KOPT-K1 (cell line): ENCODE measurements at regions not wholly inside any gene's neighbourhood (a gene's known extent, or its start where the extent isn't known, plus 50 kb on each side); places are given as distances from the start of the nearest gene placed in this dataset.
"Not testable (repeated sequence)": the region's sequence is repeated elsewhere in the genome, so short reads cannot be mapped to it uniquely, and the experiment has no call there.

Experiments used
- H3K27ac ChIP-seq: fragments of 200-600 bp; sonication (generic); 2 replicates; pipeline ENCODE4 v1.5.1; 2016; ENCODE audit warnings: antibody characterized with exemption, mild to moderate bottlenecking, low read depth, low read length; ENCODE audit not compliant: poor library complexity, severe bottlenecking
- H3K36me3 ChIP-seq: fragments of 200-600 bp; sonication (generic); 2 replicates; pipeline ENCODE4 v1.5.1; 2017; ENCODE audit warnings: antibody characterized with exemption, mild to moderate bottlenecking, low read length, moderate library complexity; ENCODE audit not compliant: insufficient read depth
- H3K9me3 ChIP-seq: fragments of 200-600 bp; sonication (generic); 2 replicates; pipeline ENCODE4 v1.5.1; 2017; ENCODE audit warnings: antibody characterized with exemption, low read length, mild to moderate bottlenecking; ENCODE audit not compliant: insufficient read depth, poor library complexity, severe bottlenecking

DNA sequence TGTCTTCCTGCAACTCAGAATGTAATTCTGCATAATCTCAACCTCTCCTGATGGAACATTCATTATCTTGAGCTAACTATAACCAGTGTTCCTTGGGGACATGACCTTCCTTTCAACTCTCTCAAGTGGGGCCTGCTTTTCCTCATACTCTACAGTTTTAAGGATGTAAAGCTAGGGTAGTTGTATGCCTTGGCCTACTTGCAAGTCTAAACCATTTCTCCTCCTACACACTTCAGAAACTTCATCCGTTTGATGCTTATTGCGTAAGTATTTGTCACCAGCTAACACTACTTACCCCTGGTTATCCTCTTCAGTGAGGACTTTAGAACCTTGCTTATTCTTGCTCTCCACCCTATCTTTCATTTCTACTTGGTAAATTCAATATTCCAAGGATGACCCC, 548.9 kb downstream of the HINT1 start:
- no peaks in the 10 kb centered on the region for H3K9me3 ChIP-seq

GRCh38 chr5:130605234-130605633, 559.8 kb downstream of the HINT1 start:
- Histone ChIP-seq H3K9me3 (no peaks in the 10 kb centered on the region), H3K27ac (no peak overlapping the region), H3K36me3 (no peaks in the 10 kb centered on the region)

More for the DNA sequence above, 548.9 kb downstream of the HINT1 start:
- Histone ChIP-seq H3K27ac (no peak overlapping the region), H3K36me3 (no peaks in the 10 kb centered on the region)

DNA sequence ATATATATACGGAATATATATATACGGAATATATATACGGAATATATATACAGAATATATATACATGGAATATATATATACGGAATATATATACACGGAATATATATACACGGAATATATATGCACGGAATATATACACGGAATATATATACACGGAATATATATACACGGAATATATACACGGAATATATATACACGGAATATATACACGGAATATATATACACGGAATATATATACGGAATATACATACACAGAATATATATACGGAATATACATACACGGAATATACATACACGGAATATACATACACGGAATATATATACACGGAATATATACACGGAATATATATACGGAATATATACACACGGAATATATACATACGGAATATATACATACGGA, 568.4 kb downstream of the HINT1 start:
- not testable (repeated sequence) for H3K27ac ChIP-seq, H3K9me3 ChIP-seq, H3K36me3 ChIP-seq

DNA sequence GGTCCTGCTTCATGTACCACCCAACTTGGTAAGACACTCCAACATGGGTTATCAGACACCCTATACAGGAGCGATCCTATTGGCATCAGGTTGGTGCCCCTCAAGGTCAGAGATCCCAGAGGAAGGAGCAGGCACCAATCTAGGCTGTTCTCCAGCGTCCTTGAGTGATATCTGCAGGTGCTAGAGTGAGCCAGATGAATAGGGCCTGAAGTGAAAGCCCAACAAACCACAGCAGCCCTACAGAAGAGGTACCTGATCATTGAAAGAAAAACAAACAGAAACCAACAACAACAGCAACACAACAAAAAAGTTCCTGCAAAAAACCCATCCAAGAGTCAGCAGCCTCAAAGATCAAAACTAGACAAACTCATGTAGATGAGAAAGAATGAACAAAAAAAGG, 584.8 kb downstream of the HINT1 start:
- Histone ChIP-seq H3K9me3 (no peaks in the 10 kb centered on the region), H3K36me3 (no peaks in the 10 kb centered on the region), H3K27ac (no peak overlapping the region)

DNA sequence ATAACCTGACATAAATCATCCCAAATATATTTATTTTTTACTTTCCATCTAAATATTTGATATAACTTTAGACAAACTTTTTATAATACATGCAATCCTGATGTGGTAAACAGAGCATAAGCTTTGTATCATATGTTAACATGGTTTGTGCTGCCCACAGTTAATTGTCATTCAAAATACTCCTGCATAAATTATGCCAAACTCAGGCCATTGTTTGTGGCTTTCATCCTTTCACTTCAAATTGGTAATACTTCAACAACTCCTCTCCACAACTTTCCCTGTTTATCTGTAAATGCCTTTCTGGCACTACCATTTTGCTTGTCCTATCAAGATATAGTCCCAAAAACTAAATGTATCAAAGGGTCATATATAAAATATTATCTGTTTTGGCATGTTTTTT, 586.7 kb downstream of the HINT1 start:
- no peak overlapping the region for H3K27ac ChIP-seq
- no peaks in the 10 kb centered on the region for H3K36me3 ChIP-seq
- no peaks in the 10 kb centered on the region for H3K9me3 ChIP-seq

DNA sequence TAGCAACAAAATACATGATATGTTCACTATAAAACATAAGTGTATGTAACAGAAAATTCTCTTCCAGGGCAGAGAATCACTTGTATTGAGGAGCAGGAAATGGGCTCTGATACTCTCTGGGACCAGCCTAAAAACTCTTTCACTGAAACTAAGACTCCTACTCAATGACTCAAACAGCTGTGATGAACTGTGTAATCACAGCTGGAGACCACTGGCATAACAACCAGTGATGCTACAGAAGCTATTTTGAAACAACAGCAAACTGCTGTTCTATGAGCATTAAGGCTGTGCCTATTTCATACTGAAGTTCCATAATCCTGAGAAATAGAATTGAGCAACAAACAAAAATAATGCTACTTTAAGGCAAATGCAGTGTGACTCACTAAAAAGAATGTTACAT, 594.0 kb downstream of the HINT1 start:
- no peaks in the 10 kb centered on the region for H3K9me3 ChIP-seq
- no peaks in the 10 kb centered on the region for H3K36me3 ChIP-seq
- H3K27ac ChIP-seq, result no peak overlapping the region

- Histone ChIP-seq H3K9me3 (no peaks in the 10 kb centered on the region), H3K27ac (no peak overlapping the region), H3K36me3 (no peaks in the 10 kb centered on the region)
Measured at GRCh38 chr5:130568791-130569190, 596.3 kb downstream of the HINT1 start.

- Histone ChIP-seq H3K9me3 (no peaks in the 10 kb centered on the region), H3K27ac (no peak overlapping the region), H3K36me3 (no peaks in the 10 kb centered on the region)
Measured at GRCh38 chr5:130555429-130555828, 609.6 kb downstream of the HINT1 start.

- Histone ChIP-seq H3K36me3 (no peaks in the 10 kb centered on the region), H3K27ac (no peak overlapping the region), H3K9me3 (no peaks in the 10 kb centered on the region)
Measured at GRCh38 chr5:130550562-130550928, 614.5 kb downstream of the HINT1 start.

- no peak overlapping the region for H3K27ac ChIP-seq
- H3K36me3 ChIP-seq, result no peaks in the 10 kb centered on the region
Measured at GRCh38 chr5:130549884-130550561, 615.0 kb downstream of the HINT1 start.

GRCh38 chr5:130546211-130546610, 618.8 kb downstream of the HINT1 start:
- Histone ChIP-seq H3K27ac (no peak overlapping the region), H3K36me3 (no peaks in the 10 kb centered on the region), H3K9me3 (peaks cover 11% of the 10 kb centered on the region)

More at GRCh38 chr5:130549884-130550561, 615.0 kb downstream of the HINT1 start:
- H3K9me3 ChIP-seq, result peaks cover 5% of the 10 kb centered on the region

DNA sequence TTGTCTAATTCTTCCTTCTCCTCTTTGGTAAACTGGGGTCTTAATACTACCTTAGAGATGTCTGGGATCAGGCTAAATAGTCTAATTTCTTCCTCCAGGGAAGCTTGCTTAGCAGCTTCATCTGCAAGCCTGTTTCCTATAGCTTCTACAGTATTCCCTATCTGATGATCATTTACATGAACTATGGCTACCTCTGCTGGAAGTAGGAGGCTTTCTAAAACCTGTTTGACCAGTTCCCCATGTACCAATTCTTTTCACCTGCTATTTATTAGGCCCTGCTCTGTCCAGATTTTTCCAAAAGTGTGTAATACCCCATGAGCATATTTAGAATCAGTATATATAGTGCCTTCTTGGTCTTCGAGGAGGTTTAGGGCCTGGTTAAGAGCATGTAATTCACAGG, 619.8 kb downstream of the HINT1 start:
- no peaks in the 10 kb centered on the region for H3K36me3 ChIP-seq
- H3K27ac ChIP-seq, result no peak overlapping the region
- peaks cover 11% of the 10 kb centered on the region for H3K9me3 ChIP-seq

- no peaks in the 10 kb centered on the region for H3K36me3 ChIP-seq
- no peak overlapping the region for H3K27ac ChIP-seq
- peaks cover 11% of the 10 kb centered on the region for H3K9me3 ChIP-seq
Measured at GRCh38 chr5:130541617-130542221, 623.3 kb downstream of the HINT1 start.

DNA sequence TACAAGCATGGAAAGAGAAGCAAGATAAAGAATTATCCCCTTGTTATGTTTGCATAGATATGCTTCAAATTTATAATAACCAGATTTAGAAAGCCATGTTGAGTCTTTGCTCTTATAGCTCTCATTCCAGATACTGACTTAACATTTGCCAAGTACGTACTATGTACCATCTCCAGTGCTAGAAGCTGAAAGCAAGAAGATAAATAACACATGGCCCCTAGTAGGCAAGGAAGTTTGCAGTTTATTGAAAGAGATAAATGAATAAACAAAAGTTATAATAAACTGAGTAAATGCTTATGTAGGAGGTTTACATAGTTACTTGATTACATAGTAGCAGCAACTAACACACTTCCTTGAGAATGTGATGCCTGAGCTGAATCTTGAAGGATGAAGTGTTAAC, 628.4 kb downstream of the HINT1 start:
- Histone ChIP-seq H3K9me3 (no peaks in the 10 kb centered on the region), H3K27ac (no peak overlapping the region), H3K36me3 (no peaks in the 10 kb centered on the region)

DNA sequence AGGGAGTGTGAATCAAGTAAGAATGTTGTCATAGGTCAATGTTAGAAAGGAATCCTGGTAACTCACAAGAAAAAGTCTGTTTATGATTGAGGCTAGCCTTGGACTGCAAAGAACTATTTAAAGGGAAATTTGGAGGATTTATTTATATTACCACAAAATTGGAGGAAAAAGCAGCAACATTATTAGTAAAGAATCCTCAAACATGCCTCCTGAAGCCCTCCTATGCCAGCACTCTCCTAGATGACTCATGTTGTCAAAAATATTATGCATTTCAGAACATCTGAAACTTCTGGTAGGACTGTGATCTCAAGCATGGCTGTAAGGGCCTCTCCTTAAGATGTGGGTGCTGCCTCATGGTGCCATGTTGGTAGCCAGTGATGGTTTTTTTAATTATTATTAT, 628.5 kb downstream of the CHSY3 start:
- H3K9me3 ChIP-seq, result no peaks in the 10 kb centered on the region
- H3K27ac ChIP-seq, result no peak overlapping the region
- H3K36me3 ChIP-seq, result no peaks in the 10 kb centered on the region
